ENCODE measurements at regions not wholly inside any gene's neighbourhood (a gene's known extent, or its start where the extent isn't known, plus 50 kb on each side); places are given as distances from the start of the nearest gene placed in this dataset.

DNA sequence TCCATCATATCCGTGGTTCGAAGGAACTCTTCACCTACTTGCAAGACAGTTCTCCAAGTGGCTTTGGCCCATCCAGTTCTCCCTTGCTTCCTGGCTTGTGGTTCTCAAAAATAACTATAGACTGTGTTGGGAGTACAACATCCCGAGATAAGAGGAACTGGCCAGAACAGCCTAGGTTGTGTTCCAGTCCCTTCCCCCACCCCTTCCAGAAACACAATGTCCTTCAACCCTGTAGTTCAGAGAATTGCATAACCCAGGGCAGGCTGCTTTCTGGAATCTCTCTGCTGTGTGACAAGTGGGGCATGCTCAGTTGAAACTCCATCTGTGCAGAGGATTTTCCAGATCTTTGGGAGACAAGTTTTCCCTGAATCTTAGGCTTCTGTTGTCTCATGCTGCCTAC lies 206.5 kb downstream of the PCDH10 start:
- H3K4me1 ChIP-seq (ENCODE audit: control insufficient read depth, insufficient read depth, low read depth, low read length): no peaks in the 10 kb centered on the region
- H3K27me3 ChIP-seq (ENCODE audit: control insufficient read depth in 1 of 2, insufficient read depth in 1 of 2, low read length in 2 of 2): no peaks in the 10 kb centered on the region
- H3K4ac ChIP-seq (ENCODE audit: low read depth in 1 of 2, low read length in 2 of 2): no peak overlapping the region
- no peaks in the 10 kb centered on the region for H3K9me3 ChIP-seq (ENCODE audit: control insufficient read depth, low read length)
- no peak overlapping the region for H2BK15ac ChIP-seq (ENCODE audit: low read depth, poor library complexity, severe bottlenecking)
- H2AFZ ChIP-seq (ENCODE audit: low read depth, low read length): no peak overlapping the region
- 92% methylated on average over 3 of the region's 3 CpGs for WGBS
- no peaks in the 10 kb centered on the region for H3K36me3 ChIP-seq (ENCODE audit: control insufficient read depth in 1 of 2, insufficient read depth in 2 of 2, low read depth in 1 of 2, low read length in 2 of 2)
- no peak overlapping the region for H4K8ac ChIP-seq (ENCODE audit: low read length)
- DNase-seq: peak; percentile 20
- H2BK12ac ChIP-seq (ENCODE audit: low read length in 2 of 2): no peak overlapping the region
- no peak overlapping the region for H3K9ac ChIP-seq (ENCODE audit: low read length)
- H3K4me3 ChIP-seq (ENCODE audit: insufficient read depth in 1 of 2, low read depth in 1 of 2, low read length in 2 of 2): no peak overlapping the region
- no peaks in the 10 kb centered on the region for H3K79me1 ChIP-seq (replicated peaks; ENCODE audit: low read length, poor library complexity, severe bottlenecking)
- H3K14ac ChIP-seq (ENCODE audit: low read length in 2 of 2): no peak overlapping the region
- no peak overlapping the region for H3K27ac ChIP-seq (ENCODE audit: low read length, poor library complexity, severe bottlenecking)
- no peak overlapping the region for H3K18ac ChIP-seq (ENCODE audit: low read depth in 1 of 2, low read length in 2 of 2)
- H2BK5ac ChIP-seq (ENCODE audit: low read depth, low read length, poor library complexity, severe bottlenecking): no peak overlapping the region
- H4K91ac ChIP-seq (ENCODE audit: low read length): no peak overlapping the region
- H3K4me2 ChIP-seq (ENCODE audit: low read length, poor library complexity, severe bottlenecking): no peak overlapping the region
- H2BK120ac ChIP-seq (ENCODE audit: low read depth, low read length): no peak overlapping the region
- H3K23ac ChIP-seq (ENCODE audit: low read length in 2 of 2): no peak overlapping the region
- no peak overlapping the region for H2AK5ac ChIP-seq (ENCODE audit: low read length, severe bottlenecking)

DNA sequence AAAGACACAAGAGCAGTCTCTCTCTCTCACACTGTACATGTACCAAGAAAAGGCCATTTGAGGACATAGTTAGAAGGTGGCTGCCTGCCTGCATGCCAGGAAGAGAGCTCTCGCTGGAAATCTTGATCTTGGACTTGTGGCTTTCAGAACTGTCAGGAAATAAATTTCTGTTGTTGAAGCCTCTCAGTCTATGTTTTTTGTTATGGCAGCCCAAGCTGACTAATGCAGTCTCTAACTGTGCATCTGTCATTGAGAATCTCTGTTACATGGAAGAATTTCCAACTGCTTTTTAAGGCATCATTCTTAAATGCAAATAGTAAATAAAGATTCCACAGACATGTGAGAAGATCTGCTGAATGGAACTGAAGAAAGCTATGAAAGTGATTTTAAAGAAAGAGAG lies 198.3 kb downstream of the PCDH10 start:
- DNase-seq: no peak

DNA sequence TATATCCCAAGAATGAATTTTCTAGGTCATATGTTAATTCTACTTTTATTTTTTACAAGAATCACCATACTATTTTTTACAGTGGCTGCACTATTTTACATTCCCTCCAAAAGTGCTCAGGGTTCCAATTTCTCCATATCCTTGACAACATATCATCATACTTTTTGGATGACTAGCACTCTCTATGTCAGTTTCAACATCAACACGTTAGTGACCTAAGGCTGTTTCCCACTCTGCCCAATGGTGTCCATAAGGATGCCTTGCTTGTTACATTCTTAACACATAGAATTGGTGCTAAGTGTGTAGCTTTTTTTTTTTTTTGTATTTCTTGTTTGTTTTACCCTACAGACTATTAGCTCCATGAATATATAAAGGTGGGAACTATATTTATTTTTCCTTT lies 175.4 kb downstream of the PCDH10 start:
- no peak overlapping the region for H3K4me2 ChIP-seq (ENCODE audit: low read length, poor library complexity, severe bottlenecking)
- no peak overlapping the region for H2BK120ac ChIP-seq (ENCODE audit: low read depth, low read length)
- WGBS: no CpG with 5 or more reads among the region's 1 CpG
- no peak overlapping the region for H3K14ac ChIP-seq (ENCODE audit: low read length in 2 of 2)
- H4K8ac ChIP-seq (ENCODE audit: low read length): no peak overlapping the region
- H3K79me1 ChIP-seq (replicated peaks; ENCODE audit: low read length, poor library complexity, severe bottlenecking): no peaks in the 10 kb centered on the region
- H3K18ac ChIP-seq (ENCODE audit: low read depth in 1 of 2, low read length in 2 of 2): no peak overlapping the region
- H3K27ac ChIP-seq (ENCODE audit: low read length, poor library complexity, severe bottlenecking): no peak overlapping the region
- H4K91ac ChIP-seq (ENCODE audit: low read length): no peak overlapping the region
- no peak overlapping the region for H3K23ac ChIP-seq (ENCODE audit: low read length in 2 of 2)
- H2AFZ ChIP-seq (ENCODE audit: low read depth, low read length): no peak overlapping the region
- H2BK12ac ChIP-seq (ENCODE audit: low read length in 2 of 2): no peak overlapping the region
- no peaks in the 10 kb centered on the region for H3K4me1 ChIP-seq (ENCODE audit: control insufficient read depth, insufficient read depth, low read depth, low read length)
- H3K36me3 ChIP-seq (ENCODE audit: control insufficient read depth in 1 of 2, insufficient read depth in 2 of 2, low read depth in 1 of 2, low read length in 2 of 2): no peaks in the 10 kb centered on the region
- H3K9ac ChIP-seq (ENCODE audit: low read length): no peak overlapping the region
- no peak overlapping the region for H3K4me3 ChIP-seq (ENCODE audit: insufficient read depth in 1 of 2, low read depth in 1 of 2, low read length in 2 of 2)
- H2BK15ac ChIP-seq (ENCODE audit: low read depth, poor library complexity, severe bottlenecking): no peak overlapping the region
- H3K9me3 ChIP-seq (ENCODE audit: control insufficient read depth, low read length): no peaks in the 10 kb centered on the region
- H2BK5ac ChIP-seq (ENCODE audit: low read depth, low read length, poor library complexity, severe bottlenecking): no peak overlapping the region
- H2AK5ac ChIP-seq (ENCODE audit: low read length, severe bottlenecking): no peak overlapping the region
- DNase-seq: no peak
- no peak overlapping the region for H3K4ac ChIP-seq (ENCODE audit: low read depth in 1 of 2, low read length in 2 of 2)
- no peaks in the 10 kb centered on the region for H3K27me3 ChIP-seq (ENCODE audit: control insufficient read depth in 1 of 2, insufficient read depth in 1 of 2, low read length in 2 of 2)

More for the DNA sequence above, 198.3 kb downstream of the PCDH10 start:
- H3K79me1 ChIP-seq (replicated peaks; ENCODE audit: low read length, poor library complexity, severe bottlenecking): no peaks in the 10 kb centered on the region
- H3K23ac ChIP-seq (ENCODE audit: low read length in 2 of 2): no peak overlapping the region
- no peak overlapping the region for H2BK12ac ChIP-seq (ENCODE audit: low read length in 2 of 2)
- no peak overlapping the region for H2BK5ac ChIP-seq (ENCODE audit: low read depth, low read length, poor library complexity, severe bottlenecking)
- no peak overlapping the region for H3K4me2 ChIP-seq (ENCODE audit: low read length, poor library complexity, severe bottlenecking)
- no peak overlapping the region for H3K9ac ChIP-seq (ENCODE audit: low read length)
- H3K27ac ChIP-seq (ENCODE audit: low read length, poor library complexity, severe bottlenecking): no peak overlapping the region
- H3K18ac ChIP-seq (ENCODE audit: low read depth in 1 of 2, low read length in 2 of 2): no peak overlapping the region
- H4K91ac ChIP-seq (ENCODE audit: low read length): no peak overlapping the region
- 70% methylated on average over 1 of the region's 1 CpG for WGBS
- no peak overlapping the region for H3K14ac ChIP-seq (ENCODE audit: low read length in 2 of 2)
- peaks cover 15% of the 10 kb centered on the region for H3K9me3 ChIP-seq (ENCODE audit: control insufficient read depth, low read length)
- no peak overlapping the region for H3K4me3 ChIP-seq (ENCODE audit: insufficient read depth in 1 of 2, low read depth in 1 of 2, low read length in 2 of 2)
- no peak overlapping the region for H2BK120ac ChIP-seq (ENCODE audit: low read depth, low read length)
- no peaks in the 10 kb centered on the region for H3K4me1 ChIP-seq (ENCODE audit: control insufficient read depth, insufficient read depth, low read depth, low read length)
- H3K4ac ChIP-seq (ENCODE audit: low read depth in 1 of 2, low read length in 2 of 2): no peak overlapping the region
- H2AFZ ChIP-seq (ENCODE audit: low read depth, low read length): no peak overlapping the region
- H2BK15ac ChIP-seq (ENCODE audit: low read depth, poor library complexity, severe bottlenecking): no peak overlapping the region
- no peaks in the 10 kb centered on the region for H3K36me3 ChIP-seq (ENCODE audit: control insufficient read depth in 1 of 2, insufficient read depth in 2 of 2, low read depth in 1 of 2, low read length in 2 of 2)
- no peak overlapping the region for H2AK5ac ChIP-seq (ENCODE audit: low read length, severe bottlenecking)
- H3K27me3 ChIP-seq (ENCODE audit: control insufficient read depth in 1 of 2, insufficient read depth in 1 of 2, low read length in 2 of 2): no peaks in the 10 kb centered on the region
- no peak overlapping the region for H4K8ac ChIP-seq (ENCODE audit: low read length)

DNA sequence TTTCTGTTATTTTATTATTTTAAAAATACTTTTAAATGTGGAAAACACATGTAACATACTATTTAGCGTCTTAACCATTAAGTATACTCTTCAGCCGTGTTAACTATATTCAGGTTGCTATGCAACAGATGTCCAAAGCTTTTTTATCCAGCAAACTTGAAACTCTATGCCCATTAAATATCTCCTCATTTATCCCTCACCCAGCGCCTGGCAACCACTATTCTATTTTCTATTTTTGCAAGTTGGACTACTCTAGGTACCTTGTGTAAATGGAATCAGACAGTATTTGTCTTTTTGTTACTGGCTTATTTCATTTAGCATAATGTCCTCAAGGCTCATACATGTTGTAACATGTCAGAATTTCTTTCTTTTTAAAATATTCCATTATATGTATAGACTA lies 174.6 kb downstream of the PCDH10 start:
- H3K4ac ChIP-seq (ENCODE audit: low read depth in 1 of 2, low read length in 2 of 2): no peak overlapping the region
- H3K14ac ChIP-seq (ENCODE audit: low read length in 2 of 2): no peak overlapping the region
- no peak for DNase-seq
- H2BK120ac ChIP-seq (ENCODE audit: low read depth, low read length): no peak overlapping the region
- no peaks in the 10 kb centered on the region for H3K27me3 ChIP-seq (ENCODE audit: control insufficient read depth in 1 of 2, insufficient read depth in 1 of 2, low read length in 2 of 2)
- H3K4me1 ChIP-seq (ENCODE audit: control insufficient read depth, insufficient read depth, low read depth, low read length): no peaks in the 10 kb centered on the region
- H3K9me3 ChIP-seq (ENCODE audit: control insufficient read depth, low read length): no peaks in the 10 kb centered on the region
- no peak overlapping the region for H3K4me2 ChIP-seq (ENCODE audit: low read length, poor library complexity, severe bottlenecking)
- H3K27ac ChIP-seq (ENCODE audit: low read length, poor library complexity, severe bottlenecking): no peak overlapping the region
- H4K8ac ChIP-seq (ENCODE audit: low read length): no peak overlapping the region
- H4K91ac ChIP-seq (ENCODE audit: low read length): no peak overlapping the region
- 96% methylated on average over 2 of the region's 3 CpGs for WGBS
- no peak overlapping the region for H3K18ac ChIP-seq (ENCODE audit: low read depth in 1 of 2, low read length in 2 of 2)
- no peak overlapping the region for H3K9ac ChIP-seq (ENCODE audit: low read length)
- no peak overlapping the region for H2BK15ac ChIP-seq (ENCODE audit: low read depth, poor library complexity, severe bottlenecking)
- no peaks in the 10 kb centered on the region for H3K36me3 ChIP-seq (ENCODE audit: control insufficient read depth in 1 of 2, insufficient read depth in 2 of 2, low read depth in 1 of 2, low read length in 2 of 2)
- H2BK5ac ChIP-seq (ENCODE audit: low read depth, low read length, poor library complexity, severe bottlenecking): no peak overlapping the region
- H3K79me1 ChIP-seq (replicated peaks; ENCODE audit: low read length, poor library complexity, severe bottlenecking): no peaks in the 10 kb centered on the region
- no peak overlapping the region for H2AFZ ChIP-seq (ENCODE audit: low read depth, low read length)
- no peak overlapping the region for H3K4me3 ChIP-seq (ENCODE audit: insufficient read depth in 1 of 2, low read depth in 1 of 2, low read length in 2 of 2)
- no peak overlapping the region for H3K23ac ChIP-seq (ENCODE audit: low read length in 2 of 2)
- H2AK5ac ChIP-seq (ENCODE audit: low read length, severe bottlenecking): no peak overlapping the region
- no peak overlapping the region for H2BK12ac ChIP-seq (ENCODE audit: low read length in 2 of 2)
